SJSA1 (cell line): ENCODE measurements at regions not wholly inside any gene's neighbourhood (a gene's known extent, or its start where the extent isn't known, plus 50 kb on each side); places are given as distances from the start of the nearest gene placed in this dataset.
"Not testable (repeated sequence)": the region's sequence is repeated elsewhere in the genome, so short reads cannot be mapped to it uniquely, and the experiment has no call there.

ENCODE experiments used
- DNase-seq, 2 experiments: peaks; one replicate each; pipeline ENCODE4 v3.0.0-alpha.2; 2015 to 2020; ENCODE audit warnings: low spot score in 2 of 2, low read depth in 1 of 2
- H3K27ac ChIP-seq: fragments of 250-450 bp; sonication (Bioruptor Pico); 2 replicates; pipeline ENCODE4 v1.5.1; 2020; ENCODE audit warnings: mild to moderate bottlenecking, moderate library complexity
- H3K27me3 ChIP-seq: fragments of 250-450 bp; sonication (Bioruptor Pico); replicated peaks from 2 replicates; pipeline ENCODE4 v1.5.1; 2020; ENCODE audit warnings: mild to moderate bottlenecking, moderate library complexity
- H3K36me3 ChIP-seq: fragments of 250-450 bp; sonication (Bioruptor Pico); 2 replicates; pipeline ENCODE4 v1.5.1; 2020; ENCODE audit warnings: mild to moderate bottlenecking
- H3K4me1 ChIP-seq: fragments of 250-450 bp; sonication (Bioruptor Pico); replicated peaks from 2 replicates; pipeline ENCODE4 v1.6.1; 2021; ENCODE audit warnings: mild to moderate bottlenecking
- H3K4me3 ChIP-seq: fragments of 250-450 bp; sonication (Bioruptor Pico); 2 replicates; pipeline ENCODE4 v1.5.1; 2020; ENCODE audit warnings: mild to moderate bottlenecking
- H3K9me3 ChIP-seq: fragments of 250-450 bp; sonication (Bioruptor Pico); replicated peaks from 2 replicates; pipeline ENCODE4 v1.5.1; 2020; ENCODE audit warnings: mild to moderate bottlenecking

- Histone ChIP-seq H3K4me1 (no peaks in the 10 kb centered on the region), H3K27ac (no peak overlapping the region), H3K4me3 (no peak overlapping the region), H3K36me3 (no peaks in the 10 kb centered on the region), H3K27me3 (no peaks in the 10 kb centered on the region; the same call in 1 of the 2 replicates), H3K9me3 (peaks cover 7% of the 10 kb centered on the region; the same call in 1 of the 2 replicates)
- no peak for DNase-seq
These were observed 93.8 kb upstream of the FAM20A start for GRCh38 chr17:68694791-68695485.

GRCh38 chr17:68693896-68694295 lies 92.7 kb upstream of the FAM20A start:
- DNase-seq = no peak
- Histone ChIP-seq H3K4me3 (no peak overlapping the region), H3K27ac (no peak overlapping the region), H3K9me3 (peaks cover 5% of the 10 kb centered on the region; the same call in 1 of the 2 replicates), H3K36me3 (no peaks in the 10 kb centered on the region), H3K27me3 (no peaks in the 10 kb centered on the region; the same call in 1 of the 2 replicates), H3K4me1 (no peaks in the 10 kb centered on the region)

DNA sequence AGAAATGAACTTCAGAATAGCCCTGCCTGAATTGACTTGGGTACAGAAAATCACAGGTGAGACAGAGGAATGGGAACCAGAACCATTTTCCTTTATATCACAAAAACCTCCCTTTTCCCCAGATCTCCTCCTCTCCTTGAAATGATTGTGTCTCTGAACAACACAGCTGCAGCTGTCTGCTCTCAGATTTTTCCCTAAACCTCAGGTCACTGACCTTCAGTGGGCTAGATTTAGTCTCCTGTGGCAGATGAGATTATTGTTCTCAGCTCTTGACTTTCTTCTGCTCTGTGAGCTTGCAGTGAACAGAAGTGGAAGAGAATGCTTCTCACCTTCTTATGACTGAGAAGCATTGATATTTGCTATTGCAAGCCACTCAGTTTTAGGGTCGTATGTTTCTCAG lies 92.3 kb upstream of the FAM20A start:
- no peak for DNase-seq
- Histone ChIP-seq H3K27me3 (no peaks in the 10 kb centered on the region; the same call in 1 of the 2 replicates), H3K9me3 (peaks cover 5% of the 10 kb centered on the region; the same call in 1 of the 2 replicates), H3K36me3 (no peaks in the 10 kb centered on the region), H3K4me3 (no peak overlapping the region), H3K4me1 (no peaks in the 10 kb centered on the region), H3K27ac (no peak overlapping the region)

DNA sequence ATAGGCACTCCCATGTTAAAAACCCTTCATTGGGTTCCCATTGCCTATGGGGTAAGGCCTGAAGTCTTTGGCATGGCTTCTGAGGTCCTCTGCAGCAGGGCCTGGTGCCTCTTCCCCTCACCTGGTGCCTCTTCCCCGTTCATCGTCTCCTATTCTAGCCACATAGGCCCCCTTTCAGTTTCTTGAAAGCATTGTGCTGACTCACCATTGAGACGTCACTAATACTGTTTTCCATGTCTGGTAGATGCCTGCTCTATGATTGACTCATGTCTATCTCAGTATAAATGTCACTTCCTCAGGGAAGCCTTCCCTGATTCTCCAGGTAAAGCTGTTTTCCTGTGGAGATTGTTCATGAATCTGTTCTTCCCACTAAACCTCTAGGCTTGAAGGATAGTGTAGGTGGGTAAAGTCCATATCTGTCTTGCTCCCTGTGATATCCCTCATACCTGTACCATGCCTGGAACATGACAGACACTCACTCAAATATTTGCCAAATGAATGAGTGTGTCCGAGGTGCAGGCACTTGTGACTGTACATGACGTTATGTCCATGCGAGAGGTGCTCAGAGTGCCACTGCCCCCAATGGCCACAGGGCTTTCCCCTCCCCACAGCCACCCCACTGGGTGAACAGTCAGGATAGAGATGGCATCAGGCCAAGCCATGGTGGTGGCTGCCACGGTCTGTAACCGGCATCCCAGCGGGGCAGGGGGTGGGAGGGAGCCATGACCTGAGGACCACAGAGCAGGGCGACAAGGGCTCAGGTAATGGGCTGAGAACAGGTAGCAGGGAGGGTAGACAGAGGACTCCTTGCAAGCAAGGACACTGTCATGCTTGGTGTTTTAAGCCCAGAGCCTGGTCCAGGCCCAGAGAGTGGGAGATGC lies 85.2 kb upstream of the FAM20A start:
- Histone ChIP-seq H3K27ac (no peak overlapping the region), H3K4me3 (no peak overlapping the region), H3K4me1 (no peaks in the 10 kb centered on the region), H3K36me3 (no peaks in the 10 kb centered on the region), H3K9me3 (no peaks in the 10 kb centered on the region), H3K27me3 (no peaks in the 10 kb centered on the region)
- DNase-seq = no peak

- Histone ChIP-seq H3K9me3 (no peaks in the 10 kb centered on the region; the same call in 1 of the 2 replicates), H3K27ac (no peak overlapping the region), H3K27me3 (no peaks in the 10 kb centered on the region), H3K4me3 (no peak overlapping the region), H3K36me3 (no peaks in the 10 kb centered on the region), H3K4me1 (no peaks in the 10 kb centered on the region)
- no peak for DNase-seq
These were observed 83.8 kb upstream of the FAM20A start for GRCh38 chr17:68684949-68685357.

- Histone ChIP-seq H3K36me3 (no peaks in the 10 kb centered on the region), H3K4me3 (no peak overlapping the region), H3K27ac (no peak overlapping the region), H3K27me3 (no peaks in the 10 kb centered on the region), H3K4me1 (no peaks in the 10 kb centered on the region), H3K9me3 (peaks cover 3% of the 10 kb centered on the region; the same call in 1 of the 2 replicates)
- no peak for DNase-seq
These were observed 81.7 kb upstream of the FAM20A start for GRCh38 chr17:68682903-68683302.

DNA sequence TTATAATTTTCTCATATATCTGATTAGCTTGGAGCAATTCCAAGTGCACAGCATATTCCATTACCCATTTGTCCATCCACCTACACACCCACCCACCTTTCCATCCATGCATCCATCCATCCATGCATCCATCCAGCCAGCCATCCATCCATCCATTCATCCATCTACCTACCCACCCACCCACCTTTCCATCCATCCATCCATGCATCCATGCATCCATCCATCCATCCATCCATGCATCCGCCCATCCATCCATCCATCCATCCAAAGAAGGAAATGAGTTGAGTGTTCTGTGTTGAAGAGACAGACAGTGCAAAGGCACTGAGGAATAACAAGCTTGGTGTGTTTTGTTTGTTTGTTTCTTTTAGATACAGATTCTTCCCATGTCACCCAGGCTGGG lies 78.7 kb upstream of the FAM20A start:
- H3K27me3 ChIP-seq = no peaks in the 10 kb centered on the region
- no peaks in the 10 kb centered on the region for H3K36me3 ChIP-seq
- no peak overlapping the region for H3K27ac ChIP-seq
- H3K4me1 ChIP-seq = no peaks in the 10 kb centered on the region
- no peak overlapping the region for H3K4me3 ChIP-seq
- peaks cover 3% of the 10 kb centered on the region; the same call in 1 of the 2 replicates for H3K9me3 ChIP-seq
- DNase-seq = no peak

GRCh38 chr17:68676856-68677255 lies 75.7 kb upstream of the FAM20A start:
- H3K27me3 ChIP-seq = no peaks in the 10 kb centered on the region
- H3K27ac ChIP-seq = no peak overlapping the region
- no peaks in the 10 kb centered on the region for H3K4me1 ChIP-seq
- H3K36me3 ChIP-seq = no peaks in the 10 kb centered on the region
- DNase-seq = no peak
- H3K4me3 ChIP-seq = no peak overlapping the region
- H3K9me3 ChIP-seq = peaks cover 3% of the 10 kb centered on the region; the same call in 1 of the 2 replicates

GRCh38 chr17:68675723-68676122 lies 74.6 kb upstream of the FAM20A start:
- H3K9me3 ChIP-seq = peaks cover 3% of the 10 kb centered on the region; the same call in 1 of the 2 replicates
- no peaks in the 10 kb centered on the region for H3K27me3 ChIP-seq
- no peak overlapping the region for H3K4me3 ChIP-seq
- H3K27ac ChIP-seq = no peak overlapping the region
- DNase-seq = no peak
- H3K36me3 ChIP-seq = no peaks in the 10 kb centered on the region
- H3K4me1 ChIP-seq = no peaks in the 10 kb centered on the region

- H3K4me1 ChIP-seq = no peaks in the 10 kb centered on the region
- H3K4me3 ChIP-seq = no peak overlapping the region
- no peaks in the 10 kb centered on the region for H3K27me3 ChIP-seq
- no peaks in the 10 kb centered on the region for H3K36me3 ChIP-seq
- DNase-seq = no peak
- H3K27ac ChIP-seq = no peak overlapping the region
- H3K9me3 ChIP-seq = 0 out of 2 replicates have a peak, but pooled peaks cover under 1% of the 10 kb centered on the region
These were observed 73.1 kb upstream of the FAM20A start for GRCh38 chr17:68674029-68674925.

GRCh38 chr17:68670967-68671693 lies 70.0 kb upstream of the FAM20A start:
- H3K4me1 ChIP-seq = no peaks in the 10 kb centered on the region
- DNase-seq = no peak
- no peak overlapping the region for H3K4me3 ChIP-seq
- no peaks in the 10 kb centered on the region for H3K36me3 ChIP-seq
- no peak overlapping the region for H3K27ac ChIP-seq
- no peaks in the 10 kb centered on the region for H3K27me3 ChIP-seq
- H3K9me3 ChIP-seq = no peaks in the 10 kb centered on the region

DNA sequence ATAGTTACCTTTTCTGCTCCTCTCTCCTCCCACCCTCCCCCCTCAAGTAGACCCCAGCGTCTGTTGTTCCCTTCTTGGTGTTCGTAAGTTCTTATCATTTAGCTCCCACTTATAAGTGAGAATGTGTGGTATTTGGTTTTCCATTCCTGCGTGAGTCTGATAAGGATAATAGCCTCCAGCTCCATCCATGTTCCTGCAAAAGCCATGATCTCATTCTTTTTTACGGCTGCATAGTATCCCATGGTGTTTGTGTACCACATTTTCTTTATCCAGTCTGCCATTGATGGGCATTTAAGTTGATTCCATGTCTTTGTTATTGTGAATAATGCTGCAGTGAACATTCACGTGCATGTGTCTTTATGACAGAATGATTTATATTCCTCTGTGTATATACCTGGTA lies 65.3 kb upstream of the FAM20A start:
- not testable (repeated sequence) for DNase-seq, H3K27ac ChIP-seq, H3K9me3 ChIP-seq, H3K4me1 ChIP-seq, H3K36me3 ChIP-seq, H3K4me3 ChIP-seq, H3K27me3 ChIP-seq

DNA sequence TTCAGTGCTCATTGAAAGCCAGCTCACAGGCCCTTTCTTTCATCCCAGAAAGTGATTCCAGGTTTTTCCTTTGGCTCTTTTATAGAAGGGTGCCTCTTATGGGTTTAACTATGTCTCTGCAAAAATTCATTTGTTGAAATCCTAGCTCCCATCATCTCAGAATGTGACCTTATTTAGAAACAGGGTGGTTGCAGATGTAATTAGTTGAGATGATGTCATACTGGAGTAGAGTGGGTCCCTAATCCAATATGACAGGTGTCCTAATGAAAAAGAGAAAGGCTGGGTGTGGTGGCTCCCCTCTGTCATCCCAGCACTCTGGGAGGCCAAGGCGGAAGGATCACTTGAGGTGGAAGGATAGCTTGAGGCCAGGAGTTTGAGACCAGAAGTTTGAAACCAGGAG lies 64.2 kb upstream of the FAM20A start:
- H3K27me3 ChIP-seq = no peaks in the 10 kb centered on the region
- H3K9me3 ChIP-seq = no peaks in the 10 kb centered on the region
- H3K27ac ChIP-seq = no peak overlapping the region
- no peaks in the 10 kb centered on the region for H3K4me1 ChIP-seq
- no peaks in the 10 kb centered on the region for H3K36me3 ChIP-seq
- H3K4me3 ChIP-seq = no peak overlapping the region
- DNase-seq = no peak
